Activated CD8-positive, alpha-beta memory T cell treated with anti-CD3 and anti-CD28 coated beads, Interleukin-2, amount 10 ng/mL, durations not matched to agents 7 days and 5 days (primary cell): ENCODE measurements at regions not wholly inside any gene's neighbourhood (a gene's known extent, or its start where the extent isn't known, plus 50 kb on each side); places are given as distances from the start of the nearest gene placed in this dataset.

ENCODE experiments used
- ATAC-seq: fragments of 150-1000 bp; cut with Tn5 transposase; one replicate; pipeline ENCODE4 v1.10.0; 2021; ENCODE audit warnings: moderate library complexity
- CTCF ChIA-PET: fragments of 350-600 bp; sonication (Branson Sonifier 250); formaldehyde crosslinking; loops from one replicate; lab custom pipeline; 2021; ENCODE audit warnings: antibody characterized with exemption; lab: Charles Lee
- DNase-seq: peaks from one replicate; pipeline ENCODE4 v3.0.0-alpha.2; 2020
- H3K27ac Mint-ChIP-seq: one replicate; pipeline ENCODE4 v1.8.0; 2021; ENCODE audit warnings: mild to moderate bottlenecking, mixed read lengths
- H3K27me3 Mint-ChIP-seq: one replicate; pipeline ENCODE4 v1.8.0; 2021; ENCODE audit warnings: mixed read lengths
- H3K36me3 Mint-ChIP-seq: one replicate; pipeline ENCODE4 v1.8.0; 2021; ENCODE audit warnings: mild to moderate bottlenecking, mixed read lengths
- H3K4me1 Mint-ChIP-seq: one replicate; pipeline ENCODE4 v1.8.0; 2021; ENCODE audit warnings: mixed read lengths
- H3K4me3 Mint-ChIP-seq: one replicate; pipeline ENCODE4 v1.8.0; 2021; ENCODE audit warnings: mild to moderate bottlenecking, moderate library complexity, mixed read lengths
- H3K9me3 Mint-ChIP-seq: one replicate; pipeline ENCODE4 v1.8.0; 2022; ENCODE audit warnings: low read depth, mixed read lengths

- no peak for DNase-seq
- H3K27ac Mint-ChIP-seq, result no peak overlapping the region
- CTCF ChIA-PET, result no interaction called here
- H3K9me3 Mint-ChIP-seq, result no peaks in the 10 kb centered on the region
- no peak overlapping the region for H3K4me3 Mint-ChIP-seq
- H3K4me1 Mint-ChIP-seq, result no peaks in the 10 kb centered on the region
- peaks cover 10% of the 10 kb centered on the region for H3K27me3 Mint-ChIP-seq
- no peaks in the 10 kb centered on the region for H3K36me3 Mint-ChIP-seq
- no peak for ATAC-seq
These were observed 477.7 kb upstream of the ZMIZ1 start for GRCh38 chr10:78591066-78591465.

DNA sequence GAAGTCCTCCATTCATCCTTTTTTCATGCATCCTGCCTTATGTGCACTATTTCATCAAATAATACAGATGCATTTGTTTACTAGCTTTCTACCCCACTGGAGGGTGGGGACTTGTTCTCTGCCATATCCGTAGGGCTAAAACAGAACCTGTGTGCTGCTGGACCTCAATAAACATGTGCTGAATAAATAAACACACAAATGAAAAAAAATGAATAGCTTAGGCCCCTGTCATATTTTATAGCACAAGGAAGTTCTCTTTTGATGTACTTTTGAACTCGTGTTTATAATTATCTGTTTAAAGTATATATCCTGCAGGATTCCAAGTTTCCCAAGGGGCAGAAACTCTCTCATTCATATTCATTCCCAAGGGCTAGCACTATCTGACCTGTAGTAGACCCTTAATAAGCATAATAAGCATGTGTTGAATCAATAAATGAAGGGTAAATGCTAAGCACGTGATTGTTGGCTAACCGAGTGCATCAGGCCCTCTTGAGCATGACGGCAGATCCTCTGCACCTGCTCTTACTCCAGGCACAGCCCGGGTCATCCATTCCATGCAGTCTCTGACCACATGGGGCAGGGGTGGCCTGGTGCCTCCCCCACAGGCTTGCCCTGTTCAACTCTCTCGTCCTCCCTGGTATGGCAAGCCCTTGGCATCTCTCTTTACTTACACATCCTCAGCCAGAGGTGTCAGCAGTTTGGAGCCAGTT lies 474.1 kb upstream of the ZMIZ1 start:
- ATAC-seq (no peak), DNase-seq (peak; percentile 22)
- no peaks in the 10 kb centered on the region for H3K9me3 Mint-ChIP-seq
- CTCF ChIA-PET, result no interaction called here
- no peaks in the 10 kb centered on the region for H3K36me3 Mint-ChIP-seq
- peaks cover 7% of the 10 kb centered on the region for H3K27me3 Mint-ChIP-seq
- no peaks in the 10 kb centered on the region for H3K4me1 Mint-ChIP-seq
- no peak overlapping the region for H3K4me3 Mint-ChIP-seq
- H3K27ac Mint-ChIP-seq, result no peak overlapping the region

- ATAC-seq, result no peak
These were observed 473.5 kb upstream of the ZMIZ1 start for GRCh38 chr10:78595269-78595619.

GRCh38 chr10:78596556-78596955 lies 472.2 kb upstream of the ZMIZ1 start:
- CTCF ChIA-PET, result no interaction called here
- Mint-ChIP-seq H3K27me3 (peaks cover 7% of the 10 kb centered on the region), H3K36me3 (no peaks in the 10 kb centered on the region), H3K9me3 (no peaks in the 10 kb centered on the region), H3K27ac (no peak overlapping the region), H3K4me1 (no peaks in the 10 kb centered on the region), H3K4me3 (no peak overlapping the region)
- DNase-seq (peak; percentile 15), ATAC-seq (no peak)

More at GRCh38 chr10:78595269-78595619, 473.5 kb upstream of the ZMIZ1 start:
- Mint-ChIP-seq H3K27ac (no peak overlapping the region), H3K4me3 (no peak overlapping the region), H3K9me3 (no peaks in the 10 kb centered on the region), H3K27me3 (peaks cover 7% of the 10 kb centered on the region), H3K4me1 (no peaks in the 10 kb centered on the region), H3K36me3 (no peaks in the 10 kb centered on the region)
- DNase-seq, result peak; percentile 23
- CTCF ChIA-PET, result no interaction called here

- no peak for ATAC-seq
- H3K27ac Mint-ChIP-seq, result no peak overlapping the region
These were observed 470.8 kb upstream of the ZMIZ1 start for GRCh38 chr10:78597796-78598555.

GRCh38 chr10:78599122-78599853 lies 469.5 kb upstream of the ZMIZ1 start:
- CTCF ChIA-PET, result no interaction called here
- H3K4me3 Mint-ChIP-seq, result no peak overlapping the region

More at GRCh38 chr10:78597796-78598555, 470.8 kb upstream of the ZMIZ1 start:
- Mint-ChIP-seq H3K9me3 (no peaks in the 10 kb centered on the region), H3K27me3 (peaks cover 4% of the 10 kb centered on the region), H3K4me3 (no peak overlapping the region), H3K4me1 (no peaks in the 10 kb centered on the region), H3K36me3 (no peaks in the 10 kb centered on the region)
- CTCF ChIA-PET, result no interaction called here
- peak; percentile 33 for DNase-seq

GRCh38 chr10:78600121-78600665 lies 468.6 kb upstream of the ZMIZ1 start:
- H3K27ac Mint-ChIP-seq, result no peak overlapping the region
- H3K4me3 Mint-ChIP-seq, result no peak overlapping the region
- H3K36me3 Mint-ChIP-seq, result no peaks in the 10 kb centered on the region
- CTCF ChIA-PET, result no interaction called here
- H3K9me3 Mint-ChIP-seq, result no peaks in the 10 kb centered on the region
- H3K27me3 Mint-ChIP-seq, result peaks cover 4% of the 10 kb centered on the region
- no peaks in the 10 kb centered on the region for H3K4me1 Mint-ChIP-seq
- ATAC-seq (no peak), DNase-seq (peak; percentile 9)

More at GRCh38 chr10:78599122-78599853, 469.5 kb upstream of the ZMIZ1 start:
- Mint-ChIP-seq H3K4me1 (no peaks in the 10 kb centered on the region), H3K9me3 (no peaks in the 10 kb centered on the region), H3K27ac (no peak overlapping the region), H3K27me3 (peaks cover 4% of the 10 kb centered on the region), H3K36me3 (no peaks in the 10 kb centered on the region)
- DNase-seq (peak; percentile 22), ATAC-seq (no peak)

DNA sequence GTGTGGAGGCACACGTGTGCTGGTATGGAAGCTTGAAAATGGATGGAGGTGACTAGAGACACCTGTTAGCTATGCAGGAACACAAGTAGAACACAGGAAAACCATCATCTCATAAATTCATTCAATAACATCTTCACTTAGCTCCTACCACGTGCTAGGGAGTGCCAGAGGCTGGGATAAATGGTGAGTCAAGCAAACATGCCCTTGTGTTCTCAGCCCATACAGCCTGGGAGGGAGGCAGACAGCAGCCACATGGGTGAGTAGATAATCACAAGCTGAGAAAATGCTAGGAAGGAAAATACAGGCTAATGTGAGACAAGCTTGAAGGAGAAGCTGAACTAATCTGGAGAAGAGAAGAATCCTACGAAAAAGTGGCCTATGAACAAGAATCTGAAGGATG lies 468.0 kb upstream of the ZMIZ1 start:
- Mint-ChIP-seq H3K27me3 (peaks cover under 1% of the 10 kb centered on the region), H3K9me3 (no peaks in the 10 kb centered on the region), H3K4me3 (no peak overlapping the region), H3K4me1 (no peaks in the 10 kb centered on the region), H3K27ac (no peak overlapping the region), H3K36me3 (no peaks in the 10 kb centered on the region)
- ATAC-seq, result no peak
- DNase-seq, result peak; percentile 5
- CTCF ChIA-PET, result no interaction called here

- Mint-ChIP-seq H3K27me3 (no peaks in the 10 kb centered on the region), H3K36me3 (no peaks in the 10 kb centered on the region), H3K9me3 (no peaks in the 10 kb centered on the region), H3K4me3 (no peak overlapping the region), H3K4me1 (no peaks in the 10 kb centered on the region), H3K27ac (no peak overlapping the region)
- ATAC-seq (no peak), DNase-seq (peak; percentile 30)
- CTCF ChIA-PET, result no interaction called here
These were observed 466.4 kb upstream of the ZMIZ1 start for GRCh38 chr10:78602201-78602932.

DNA sequence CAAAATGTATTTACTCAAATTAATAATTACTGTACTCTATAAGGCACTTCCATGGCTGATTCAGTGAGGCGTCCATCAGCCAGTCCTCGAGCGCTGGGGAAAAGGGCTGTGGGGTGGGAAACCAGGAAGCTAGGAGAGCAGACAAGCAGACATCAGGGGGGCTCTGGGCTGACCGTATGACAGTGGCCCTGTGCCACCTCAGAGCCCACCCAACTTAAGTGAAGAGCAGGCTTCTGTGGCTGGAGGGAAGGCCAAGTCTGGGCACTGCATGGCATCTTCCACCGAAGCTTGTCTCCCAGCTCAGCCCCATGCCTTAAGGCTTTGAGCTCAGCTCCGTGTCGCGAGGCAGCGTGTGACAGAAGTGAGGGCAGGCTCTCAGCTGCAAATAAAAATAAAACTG lies 464.5 kb upstream of the ZMIZ1 start:
- Mint-ChIP-seq H3K9me3 (peaks cover 3% of the 10 kb centered on the region), H3K36me3 (no peaks in the 10 kb centered on the region), H3K4me1 (no peaks in the 10 kb centered on the region), H3K27me3 (no peaks in the 10 kb centered on the region), H3K27ac (no peak overlapping the region), H3K4me3 (no peak overlapping the region)
- no peak for ATAC-seq
- CTCF ChIA-PET, result interaction anchor here (1.1 kb wide), 1 partner anchor 145 kb away, joined by 3 read pairs; no protein-coding TSS in a partner anchor
- DNase-seq, result peak; percentile 14

- Mint-ChIP-seq H3K4me3 (no peak overlapping the region), H3K27ac (no peak overlapping the region), H3K9me3 (peaks cover 3% of the 10 kb centered on the region), H3K4me1 (no peaks in the 10 kb centered on the region), H3K36me3 (no peaks in the 10 kb centered on the region), H3K27me3 (peaks cover under 1% of the 10 kb centered on the region)
- DNase-seq (peak; percentile 38), ATAC-seq (no peak)
- CTCF ChIA-PET, result interaction anchor here (1.1 kb wide), 1 partner anchor 145 kb away, joined by 3 read pairs; no protein-coding TSS in a partner anchor
These were observed 464.0 kb upstream of the ZMIZ1 start for GRCh38 chr10:78604721-78605120.

DNA sequence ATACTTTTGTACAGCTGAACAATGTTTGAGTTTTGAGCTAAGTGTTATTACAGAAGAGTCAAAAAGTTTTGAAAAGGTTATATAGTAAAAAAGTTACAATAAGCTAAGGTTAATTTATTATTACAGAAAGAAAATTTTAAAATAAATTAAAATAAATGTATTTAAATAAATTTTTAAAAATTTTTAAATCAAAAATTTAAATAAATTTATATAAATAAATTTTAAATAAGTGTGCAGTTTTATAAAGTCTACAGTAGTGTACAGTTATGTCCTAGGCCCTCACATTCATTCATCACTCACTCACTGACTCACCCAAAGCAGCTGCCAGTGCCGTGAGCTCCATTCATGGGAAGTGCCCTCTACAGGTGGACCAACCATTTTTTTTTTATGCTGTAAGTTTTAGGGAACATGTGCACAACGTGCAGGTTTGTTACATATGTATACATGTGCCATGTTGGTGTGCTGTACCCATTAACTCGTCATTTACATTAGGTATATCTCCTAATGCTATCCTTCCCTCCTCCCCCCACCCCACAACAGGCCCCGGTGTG lies 462.9 kb upstream of the ZMIZ1 start:
- DNase-seq (no peak), ATAC-seq (no peak)
- CTCF ChIA-PET, result no interaction called here
- Mint-ChIP-seq H3K27me3 (peaks cover 8% of the 10 kb centered on the region), H3K9me3 (peaks cover 3% of the 10 kb centered on the region), H3K4me1 (no peaks in the 10 kb centered on the region), H3K4me3 (no peak overlapping the region), H3K27ac (no peak overlapping the region), H3K36me3 (no peaks in the 10 kb centered on the region)
